WTC11 (cell line): ENCODE measurements at regions not wholly inside any gene's neighbourhood (a gene's known extent, or its start where the extent isn't known, plus 50 kb on each side); places are given as distances from the start of the nearest gene placed in this dataset.

Experiments
- ATAC-seq: fragments of 200-7000 bp; cut with Tn5 transposase; 2 replicates; pipeline ENCODE4 v1.10.0; 2021; ENCODE audit warnings: mild to moderate bottlenecking, moderate library complexity
- CTCF ChIA-PET: fragments of 300-600 bp; sonication (Branson Sonifier 250); formaldehyde crosslinking; loops from one replicate; lab custom pipeline; 2021; ENCODE audit warnings: antibody characterized with exemption; lab: Charles Lee
- POLR2A ChIA-PET: fragments of 350-600 bp; sonication (Branson Sonifier 250); formaldehyde crosslinking; loops from one replicate; lab custom pipeline; 2021; ENCODE audit warnings: antibody characterized with exemption; lab: Charles Lee
- DNase-seq: peaks from one replicate; pipeline ENCODE4 v3.0.0; 2021; ENCODE audit warnings: low spot score
- H3K27ac Mint-ChIP-seq: 2 replicates; pipeline ENCODE4 v1.8.0; 2021; ENCODE audit warnings: mixed read lengths
- H3K27me3 Mint-ChIP-seq: 2 replicates; pipeline ENCODE4 v1.8.0; 2021; ENCODE audit warnings: low read depth, mild to moderate bottlenecking, moderate library complexity, mixed read lengths
- H3K36me3 Mint-ChIP-seq: 2 replicates; pipeline ENCODE4 v1.8.0; 2021; ENCODE audit warnings: mixed read lengths
- H3K4me1 Mint-ChIP-seq: 2 replicates; pipeline ENCODE4 v1.8.0; 2022; ENCODE audit warnings: mixed read lengths
- H3K4me3 Mint-ChIP-seq: 2 replicates; pipeline ENCODE4 v1.8.0; 2021; ENCODE audit warnings: mild to moderate bottlenecking, moderate library complexity, mixed read lengths
- H3K9me3 Mint-ChIP-seq: 2 replicates; pipeline ENCODE4 v1.8.0; 2021; ENCODE audit warnings: mixed read lengths
- EMX1 ChIP-seq: fragments of 250-450 bp; sonication (Bioruptor Pico); IDR thresholded peaks from 2 replicates; pipeline ENCODE4 v1.8.0; 2021; ENCODE audit warnings: mild to moderate bottlenecking
- JAZF1 ChIP-seq: fragments of 250-450 bp; sonication (Bioruptor Pico); IDR thresholded peaks from 2 replicates; pipeline ENCODE4 v1.9.0; 2021; ENCODE audit warnings: moderate library complexity, mild to moderate bottlenecking, inconsistent platforms
- NFATC4 ChIP-seq: fragments of 250-450 bp; sonication (Bioruptor Pico); IDR thresholded peaks from 2 replicates; pipeline ENCODE4 v1.9.0; 2021; ENCODE audit warnings: mild to moderate bottlenecking
- NFE2L1 ChIP-seq: sonication (generic); formaldehyde crosslinking; IDR thresholded peaks from 2 replicates; pipeline ENCODE4 v1.8.1; 2023; ENCODE audit warnings: missing genetic modification reagents
- RELA ChIP-seq: sonication (generic); formaldehyde crosslinking; IDR thresholded peaks from 2 replicates; pipeline ENCODE4 v1.8.1; 2022; ENCODE audit warnings: missing genetic modification reagents, mild to moderate bottlenecking, borderline replicate concordance
- RORB ChIP-seq: fragments of 250-450 bp; sonication (Bioruptor Pico); IDR thresholded peaks from 2 replicates; pipeline ENCODE4 v1.9.0; 2021; ENCODE audit warnings: mild to moderate bottlenecking
- SMAD4 ChIP-seq: sonication (generic); formaldehyde crosslinking; IDR thresholded peaks from 2 replicates; pipeline ENCODE4 v1.8.0; 2022; ENCODE audit warnings: mild to moderate bottlenecking, missing genetic modification reagents
- SOX15 ChIP-seq: fragments of 250-450 bp; sonication (Bioruptor Pico); IDR thresholded peaks from 2 replicates; pipeline ENCODE4 v1.9.0; 2021; ENCODE audit warnings: mild to moderate bottlenecking
- TCF7 ChIP-seq: sonication (generic); formaldehyde crosslinking; IDR thresholded peaks from 2 replicates; pipeline ENCODE4 v1.8.0; 2022; ENCODE audit warnings: mild to moderate bottlenecking, low read depth, missing genetic modification reagents, moderate library complexity
- TP53 ChIP-seq: sonication (generic); formaldehyde crosslinking; IDR thresholded peaks from 2 replicates; pipeline ENCODE4 v1.8.1; 2023; ENCODE audit warnings: mild to moderate bottlenecking, missing genetic modification reagents
- ZNF121 ChIP-seq: sonication (generic); formaldehyde crosslinking; IDR thresholded peaks from 2 replicates; pipeline ENCODE4 v1.8.0; 2023; ENCODE audit warnings: missing genetic modification reagents
- ZNF396 ChIP-seq: fragments of 250-450 bp; sonication (Bioruptor Pico); IDR thresholded peaks from 2 replicates; pipeline ENCODE4 v1.8.0; 2021; ENCODE audit warnings: mild to moderate bottlenecking, moderate library complexity, borderline replicate concordance
- ZNF423 ChIP-seq: fragments of 250-450 bp; sonication (Bioruptor Pico); IDR thresholded peaks from 2 replicates; pipeline ENCODE4 v2.1.2; 2022; ENCODE audit warnings: mild to moderate bottlenecking, moderate library complexity
- TF ChIP-seq, protein P1 (sequence below): fragments of 250-450 bp; sonication (Bioruptor Pico); IDR thresholded peaks from 2 replicates; pipeline ENCODE4 v1.8.0; 2021; ENCODE audit warnings: mild to moderate bottlenecking
- TF ChIP-seq, protein P2 (sequence below): fragments of 250-450 bp; sonication (Bioruptor Pico); IDR thresholded peaks from 2 replicates; pipeline ENCODE4 v1.9.0; 2021; ENCODE audit warnings: mild to moderate bottlenecking
- TF ChIP-seq, protein P3 (sequence below): sonication (generic); formaldehyde crosslinking; IDR thresholded peaks from 2 replicates; pipeline ENCODE4 v1.8.1; 2023; ENCODE audit warnings: mild to moderate bottlenecking, missing genetic modification reagents
- TF ChIP-seq, protein P4 (sequence below): sonication (generic); formaldehyde crosslinking; IDR thresholded peaks from 2 replicates; pipeline ENCODE4 v1.8.1; 2022; ENCODE audit warnings: low read depth, missing genetic modification reagents, borderline replicate concordance
- TF ChIP-seq, protein P5 (sequence below): sonication (generic); formaldehyde crosslinking; IDR thresholded peaks from 2 replicates; pipeline ENCODE4 v1.8.0; 2023; ENCODE audit warnings: mild to moderate bottlenecking, missing genetic modification reagents
- TF ChIP-seq, protein P6 (sequence below): sonication (generic); formaldehyde crosslinking; IDR thresholded peaks from 2 replicates; pipeline ENCODE4 v1.8.0; 2023; ENCODE audit warnings: missing genetic modification reagents

DNA sequence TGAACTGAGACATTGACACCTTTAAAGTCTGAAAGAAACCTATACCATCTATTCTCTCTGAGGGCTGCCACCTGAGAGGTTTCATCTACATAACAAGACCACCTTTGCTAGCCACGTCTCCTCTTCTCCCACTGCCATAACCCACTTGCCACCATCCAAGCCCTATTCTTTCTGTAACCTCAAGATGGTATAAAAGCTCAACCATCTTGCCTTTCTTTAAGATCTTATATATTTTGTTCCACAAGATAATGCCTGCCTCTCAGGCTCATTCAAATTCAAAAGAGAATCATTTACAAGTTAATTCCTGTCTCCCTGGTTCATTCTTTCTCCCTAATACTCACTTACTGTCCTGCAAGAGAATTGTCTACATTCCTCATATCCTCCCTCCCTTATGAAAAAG is 192.5 kb downstream of the OTOR start:
- no peak for DNase-seq
- POLR2A ChIA-PET, result no interaction called here
- peak; percentile 74 for ATAC-seq

DNA sequence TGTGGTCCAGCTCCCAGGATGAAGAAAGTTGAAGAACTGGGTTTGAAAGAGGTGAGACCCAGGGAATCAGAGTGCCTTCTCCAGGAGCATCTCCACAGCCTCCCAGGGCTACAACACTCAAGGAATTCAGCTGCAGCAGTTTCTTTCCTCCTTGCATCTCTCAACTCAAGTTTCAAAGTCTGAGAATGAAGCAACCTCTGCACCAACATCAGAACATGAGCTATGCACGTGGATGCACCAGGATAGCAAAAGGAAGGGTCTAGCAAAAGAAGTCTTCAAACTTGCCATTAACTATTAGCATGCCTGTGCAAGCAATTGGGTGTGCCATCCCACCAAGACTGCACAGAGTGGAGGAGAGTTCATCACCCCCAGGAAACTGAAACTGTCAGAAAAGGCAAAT is 193.9 kb downstream of the OTOR start:
- ATAC-seq (no peak), DNase-seq (no peak)
- POLR2A ChIA-PET, result interaction anchor here (0.9 kb wide), 1 partner anchor 18 kb away, joined by 3 read pairs; no protein-coding TSS in a partner anchor
- Mint-ChIP-seq H3K27me3 (no peaks in the 10 kb centered on the region), H3K9me3 (peaks cover 24% of the 10 kb centered on the region), H3K4me3 (no peak overlapping the region), H3K27ac (no peak overlapping the region), H3K4me1 (peaks cover 70% of the 10 kb centered on the region), H3K36me3 (no peaks in the 10 kb centered on the region; the same call in 1 of the 2 replicates)
- CTCF ChIA-PET, result interaction anchor here (1.5 to 1.6 kb wide), 2 partner anchors 37 to 138 kb away, joined by 4 to 5 read pairs; no protein-coding TSS in a partner anchor
- TF ChIP-seq, protein P1, sequence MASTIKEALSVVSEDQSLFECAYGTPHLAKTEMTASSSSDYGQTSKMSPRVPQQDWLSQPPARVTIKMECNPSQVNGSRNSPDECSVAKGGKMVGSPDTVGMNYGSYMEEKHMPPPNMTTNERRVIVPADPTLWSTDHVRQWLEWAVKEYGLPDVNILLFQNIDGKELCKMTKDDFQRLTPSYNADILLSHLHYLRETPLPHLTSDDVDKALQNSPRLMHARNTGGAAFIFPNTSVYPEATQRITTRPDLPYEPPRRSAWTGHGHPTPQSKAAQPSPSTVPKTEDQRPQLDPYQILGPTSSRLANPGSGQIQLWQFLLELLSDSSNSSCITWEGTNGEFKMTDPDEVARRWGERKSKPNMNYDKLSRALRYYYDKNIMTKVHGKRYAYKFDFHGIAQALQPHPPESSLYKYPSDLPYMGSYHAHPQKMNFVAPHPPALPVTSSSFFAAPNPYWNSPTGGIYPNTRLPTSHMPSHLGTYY (CRISPR knock-in tag), result no peak
- TF ChIP-seq, protein P2, sequence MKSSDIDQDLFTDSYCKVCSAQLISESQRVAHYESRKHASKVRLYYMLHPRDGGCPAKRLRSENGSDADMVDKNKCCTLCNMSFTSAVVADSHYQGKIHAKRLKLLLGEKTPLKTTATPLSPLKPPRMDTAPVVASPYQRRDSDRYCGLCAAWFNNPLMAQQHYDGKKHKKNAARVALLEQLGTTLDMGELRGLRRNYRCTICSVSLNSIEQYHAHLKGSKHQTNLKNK (CRISPR knock-in tag), result no peak

More for the DNA sequence above, 192.5 kb downstream of the OTOR start:
- no peak overlapping the region for H3K4me3 Mint-ChIP-seq
- H3K4me1 Mint-ChIP-seq, result peaks cover 63% of the 10 kb centered on the region
- H3K9me3 Mint-ChIP-seq, result peaks cover 29% of the 10 kb centered on the region
- H3K27ac Mint-ChIP-seq, result peak overlapping the region; percentile 20; the same call in 1 of the 2 replicates
- TF ChIP-seq, protein P3, sequence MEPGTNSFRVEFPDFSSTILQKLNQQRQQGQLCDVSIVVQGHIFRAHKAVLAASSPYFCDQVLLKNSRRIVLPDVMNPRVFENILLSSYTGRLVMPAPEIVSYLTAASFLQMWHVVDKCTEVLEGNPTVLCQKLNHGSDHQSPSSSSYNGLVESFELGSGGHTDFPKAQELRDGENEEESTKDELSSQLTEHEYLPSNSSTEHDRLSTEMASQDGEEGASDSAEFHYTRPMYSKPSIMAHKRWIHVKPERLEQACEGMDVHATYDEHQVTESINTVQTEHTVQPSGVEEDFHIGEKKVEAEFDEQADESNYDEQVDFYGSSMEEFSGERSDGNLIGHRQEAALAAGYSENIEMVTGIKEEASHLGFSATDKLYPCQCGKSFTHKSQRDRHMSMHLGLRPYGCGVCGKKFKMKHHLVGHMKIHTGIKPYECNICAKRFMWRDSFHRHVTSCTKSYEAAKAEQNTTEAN (CRISPR knock-in tag), result no peak
- TF ChIP-seq SOX15 (CRISPR knock-in tag), result no peak
- TF ChIP-seq ZNF396, result peak; percentile 51; the same call in 1 of the 2 replicates
- no peak for TF ChIP-seq ZNF121 (CRISPR knock-in tag)
- CTCF ChIA-PET, result interaction anchor here (1.6 kb wide), 1 partner anchor 36 kb away, joined by 5 read pairs; no protein-coding TSS in a partner anchor
- peaks cover 2% of the 10 kb centered on the region for H3K36me3 Mint-ChIP-seq
- no peaks in the 10 kb centered on the region for H3K27me3 Mint-ChIP-seq

DNA sequence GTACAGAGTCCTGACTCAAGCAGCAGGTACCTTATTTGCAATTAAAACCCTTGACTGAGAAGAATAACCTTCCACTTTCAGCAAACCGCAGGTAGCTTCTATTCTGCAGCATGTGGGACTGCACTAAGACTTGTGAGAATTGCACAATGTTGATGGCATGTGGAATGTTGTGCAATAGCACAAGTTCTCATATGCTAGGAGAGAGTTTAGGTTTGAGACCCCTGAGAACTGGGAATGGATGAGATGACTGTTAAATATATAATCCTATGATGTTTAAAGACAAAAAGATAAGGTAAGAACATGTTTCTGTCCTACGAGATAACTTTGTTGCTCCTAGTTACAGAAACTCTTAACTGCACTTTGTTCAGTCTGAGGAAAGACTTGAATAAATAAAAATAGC is 194.6 kb downstream of the OTOR start:
- H3K4me3 Mint-ChIP-seq, result no peak overlapping the region
- TF ChIP-seq TP53 (CRISPR knock-in tag) (no peak), TCF7 (CRISPR knock-in tag) (no peak), RORB (CRISPR knock-in tag) (no peak), SMAD4 (CRISPR knock-in tag) (no peak)
- TF ChIP-seq, protein P4, sequence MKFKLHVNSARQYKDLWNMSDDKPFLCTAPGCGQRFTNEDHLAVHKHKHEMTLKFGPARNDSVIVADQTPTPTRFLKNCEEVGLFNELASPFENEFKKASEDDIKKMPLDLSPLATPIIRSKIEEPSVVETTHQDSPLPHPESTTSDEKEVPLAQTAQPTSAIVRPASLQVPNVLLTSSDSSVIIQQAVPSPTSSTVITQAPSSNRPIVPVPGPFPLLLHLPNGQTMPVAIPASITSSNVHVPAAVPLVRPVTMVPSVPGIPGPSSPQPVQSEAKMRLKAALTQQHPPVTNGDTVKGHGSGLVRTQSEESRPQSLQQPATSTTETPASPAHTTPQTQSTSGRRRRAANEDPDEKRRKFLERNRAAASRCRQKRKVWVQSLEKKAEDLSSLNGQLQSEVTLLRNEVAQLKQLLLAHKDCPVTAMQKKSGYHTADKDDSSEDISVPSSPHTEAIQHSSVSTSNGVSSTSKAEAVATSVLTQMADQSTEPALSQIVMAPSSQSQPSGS, result no peak
- no peaks in the 10 kb centered on the region; the same call in 1 of the 2 replicates for H3K36me3 Mint-ChIP-seq
- ATAC-seq (no peak), DNase-seq (no peak)
- CTCF ChIA-PET, result interaction anchor here (1.5 kb wide), 1 partner anchor 139 kb away, joined by 4 read pairs; no protein-coding TSS in a partner anchor
- no peak overlapping the region for H3K27ac Mint-ChIP-seq
- H3K9me3 Mint-ChIP-seq, result peaks cover 21% of the 10 kb centered on the region
- no peaks in the 10 kb centered on the region for H3K27me3 Mint-ChIP-seq
- peaks cover 70% of the 10 kb centered on the region for H3K4me1 Mint-ChIP-seq
- POLR2A ChIA-PET, result interaction anchor here (0.9 kb wide), 1 partner anchor 19 kb away, joined by 3 read pairs; no protein-coding TSS in a partner anchor

DNA sequence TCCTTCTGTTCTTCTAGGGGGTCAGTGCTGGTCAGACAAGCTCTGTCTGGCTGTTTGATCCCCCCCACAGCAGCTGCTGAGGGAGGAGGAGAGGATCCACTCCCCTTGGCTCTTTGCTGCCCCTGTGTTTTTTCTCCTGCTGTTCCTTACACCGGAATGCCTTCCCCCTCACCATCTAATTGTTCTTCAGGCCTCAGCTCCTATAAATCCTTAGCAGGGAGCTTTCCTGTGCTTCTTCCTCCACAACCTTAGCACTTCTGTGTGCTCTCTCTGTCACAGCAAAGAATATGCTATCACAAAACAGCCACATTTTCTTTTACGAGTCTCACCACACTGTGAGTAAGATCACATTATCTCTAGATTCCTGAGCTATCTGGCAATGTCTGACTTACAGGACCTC is 196.6 kb downstream of the OTOR start:
- H3K9me3 Mint-ChIP-seq, result peaks cover 19% of the 10 kb centered on the region
- no peaks in the 10 kb centered on the region for H3K27me3 Mint-ChIP-seq
- peaks cover 61% of the 10 kb centered on the region for H3K4me1 Mint-ChIP-seq
- H3K4me3 Mint-ChIP-seq, result no peak overlapping the region
- peak overlapping the region; percentile 82; the same call in 1 of the 2 replicates for H3K27ac Mint-ChIP-seq
- H3K36me3 Mint-ChIP-seq, result peaks cover 4% of the 10 kb centered on the region
- CTCF ChIA-PET, result interaction anchor here (0.8 to 1.0 kb wide), 3 partner anchors 40 to 489 kb away, joined by 3 to 4 read pairs (median 4); no protein-coding TSS in a partner anchor
- peak; percentile 57 for ATAC-seq
- POLR2A ChIA-PET, result no interaction called here
- DNase-seq, result no peak
- TF ChIP-seq, protein P5, sequence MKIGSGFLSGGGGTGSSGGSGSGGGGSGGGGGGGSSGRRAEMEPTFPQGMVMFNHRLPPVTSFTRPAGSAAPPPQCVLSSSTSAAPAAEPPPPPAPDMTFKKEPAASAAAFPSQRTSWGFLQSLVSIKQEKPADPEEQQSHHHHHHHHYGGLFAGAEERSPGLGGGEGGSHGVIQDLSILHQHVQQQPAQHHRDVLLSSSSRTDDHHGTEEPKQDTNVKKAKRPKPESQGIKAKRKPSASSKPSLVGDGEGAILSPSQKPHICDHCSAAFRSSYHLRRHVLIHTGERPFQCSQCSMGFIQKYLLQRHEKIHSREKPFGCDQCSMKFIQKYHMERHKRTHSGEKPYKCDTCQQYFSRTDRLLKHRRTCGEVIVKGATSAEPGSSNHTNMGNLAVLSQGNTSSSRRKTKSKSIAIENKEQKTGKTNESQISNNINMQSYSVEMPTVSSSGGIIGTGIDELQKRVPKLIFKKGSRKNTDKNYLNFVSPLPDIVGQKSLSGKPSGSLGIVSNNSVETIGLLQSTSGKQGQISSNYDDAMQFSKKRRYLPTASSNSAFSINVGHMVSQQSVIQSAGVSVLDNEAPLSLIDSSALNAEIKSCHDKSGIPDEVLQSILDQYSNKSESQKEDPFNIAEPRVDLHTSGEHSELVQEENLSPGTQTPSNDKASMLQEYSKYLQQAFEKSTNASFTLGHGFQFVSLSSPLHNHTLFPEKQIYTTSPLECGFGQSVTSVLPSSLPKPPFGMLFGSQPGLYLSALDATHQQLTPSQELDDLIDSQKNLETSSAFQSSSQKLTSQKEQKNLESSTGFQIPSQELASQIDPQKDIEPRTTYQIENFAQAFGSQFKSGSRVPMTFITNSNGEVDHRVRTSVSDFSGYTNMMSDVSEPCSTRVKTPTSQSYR (CRISPR knock-in tag), result no peak
- TF ChIP-seq ZNF423, result no peak
- no peak for TF ChIP-seq RELA (CRISPR knock-in tag)
- TF ChIP-seq, protein P6, sequence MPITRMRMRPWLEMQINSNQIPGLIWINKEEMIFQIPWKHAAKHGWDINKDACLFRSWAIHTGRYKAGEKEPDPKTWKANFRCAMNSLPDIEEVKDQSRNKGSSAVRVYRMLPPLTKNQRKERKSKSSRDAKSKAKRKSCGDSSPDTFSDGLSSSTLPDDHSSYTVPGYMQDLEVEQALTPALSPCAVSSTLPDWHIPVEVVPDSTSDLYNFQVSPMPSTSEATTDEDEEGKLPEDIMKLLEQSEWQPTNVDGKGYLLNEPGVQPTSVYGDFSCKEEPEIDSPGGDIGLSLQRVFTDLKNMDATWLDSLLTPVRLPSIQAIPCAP (CRISPR knock-in tag), result no peak
- TF ChIP-seq NFATC4 (CRISPR knock-in tag), result no peak
- TF ChIP-seq EMX1 (CRISPR knock-in tag), result no peak
- no peak for TF ChIP-seq JAZF1
- TF ChIP-seq NFE2L1 (CRISPR knock-in tag), result no peak
